ENCODE measurements at regions not wholly inside any gene's neighbourhood (a gene's known extent, or its start where the extent isn't known, plus 50 kb on each side); places are given as distances from the start of the nearest gene placed in this dataset.

GRCh38 chr2:13876491-13877037 is 756.0 kb upstream of the LRATD1 start:
- Histone ChIP-seq H3K27me3 (ENCODE audit: control insufficient read depth in 1 of 2, insufficient read depth in 2 of 2, low read length in 2 of 2) (no peaks in the 10 kb centered on the region; a peak in 1 of 5 replicates), H3K36me3 (replicated peaks in 1 of 2; ENCODE audit: control insufficient read depth in 1 of 2, insufficient read depth in 2 of 2, low read length in 2 of 2) (no peaks in the 10 kb centered on the region), H3K79me2 (ENCODE audit: insufficient read depth, low read length) (no peaks in the 10 kb centered on the region), H3K9me3 (ENCODE audit: low read length) (peaks cover 60% of the 10 kb centered on the region), H3K4me3 (replicated peaks in 1 of 3; ENCODE audit: insufficient read depth in 1 of 3, low read depth in 2 of 3, low read length in 3 of 3) (no peak overlapping the region), H3K27ac (ENCODE audit: extremely low read length, insufficient read depth, low read length) (no peak overlapping the region), H3K4me2 (ENCODE audit: low read depth, low read length) (no peak overlapping the region), H3K4me1 (ENCODE audit: insufficient read depth, low read length) (no peaks in the 10 kb centered on the region), H3K9ac (ENCODE audit: insufficient read depth, low read depth, low read length) (no peak overlapping the region), H4K20me1 (ENCODE audit: insufficient read depth, low read length) (no peaks in the 10 kb centered on the region), H2AFZ (ENCODE audit: low read length) (no peak overlapping the region)
- in situ Hi-C loops (cut with HindIII; ENCODE audit: extremely low pct_ligation_motif_present, low pct_unique_long_range_greater_than_20kb) (no loop called here), intact Hi-C loops (cut with micrococcal nuclease; ENCODE audit: unreplicated experiment) (no loop called here)
- ChIA-PET POLR2A (no interaction called here), CTCF (ENCODE audit: low intra/inter-chr PET ratio, low total read pairs) (no interaction called here)
- no peak for TF ChIP-seq ZEB1 (IDR thresholded peaks at IDR 0.05; ENCODE audit: insufficient replicate concordance, low read depth)
- TF ChIP-seq HMGA1 (CRISPR knock-in tag; conservative IDR thresholded peaks at IDR 0.05): no peak
- no peak for TF ChIP-seq ZSCAN12 (CRISPR knock-in tag; IDR thresholded peaks at IDR 0.05)
- no peak for DNase-seq (ENCODE audit: low spot score)
- WGBS (ENCODE audit: low lambda C conversion rate): 13% methylated on average over 10 of the region's 10 CpGs
- FAIRE-seq: no peak
- no peak for ATAC-seq
- BruUV-seq (replicated peaks): no TSS peak

- H3K4me3 ChIP-seq (replicated peaks in 1 of 3; ENCODE audit: insufficient read depth in 1 of 3, low read depth in 2 of 3, low read length in 3 of 3): no peak overlapping the region
- no peaks in the 10 kb centered on the region for H3K36me3 ChIP-seq (replicated peaks in 1 of 2; ENCODE audit: control insufficient read depth in 1 of 2, insufficient read depth in 2 of 2, low read length in 2 of 2)
- no TSS peak for BruUV-seq (replicated peaks)
- H3K9me3 ChIP-seq (ENCODE audit: low read length): peaks cover 60% of the 10 kb centered on the region
- no peak overlapping the region for H3K27ac ChIP-seq (ENCODE audit: extremely low read length, insufficient read depth, low read length)
- no peak overlapping the region for H2AFZ ChIP-seq (ENCODE audit: low read length)
- H3K4me2 ChIP-seq (ENCODE audit: low read depth, low read length): no peak overlapping the region
- H4K20me1 ChIP-seq (ENCODE audit: insufficient read depth, low read length): no peaks in the 10 kb centered on the region
- no peak overlapping the region for H3K9ac ChIP-seq (ENCODE audit: insufficient read depth, low read depth, low read length)
- FAIRE-seq: no peak
- ChIA-PET CTCF (ENCODE audit: low intra/inter-chr PET ratio, low total read pairs) (no interaction called here), POLR2A (no interaction called here)
- intact Hi-C loops (cut with micrococcal nuclease; ENCODE audit: unreplicated experiment) (no loop called here), in situ Hi-C loops (cut with HindIII; ENCODE audit: extremely low pct_ligation_motif_present, low pct_unique_long_range_greater_than_20kb) (no loop called here)
- no peaks in the 10 kb centered on the region for H3K4me1 ChIP-seq (ENCODE audit: insufficient read depth, low read length)
- TF ChIP-seq ARNT2 (CRISPR knock-in tag; IDR thresholded peaks at IDR 0.05; ENCODE audit: low read depth): no peak
- no peaks in the 10 kb centered on the region for H3K27me3 ChIP-seq (ENCODE audit: control insufficient read depth in 1 of 2, insufficient read depth in 2 of 2, low read length in 2 of 2)
- ATAC-seq: no peak
- WGBS (ENCODE audit: low lambda C conversion rate): 10% methylated on average over 2 of the region's 2 CpGs
- no peak for DNase-seq (ENCODE audit: low spot score)
- no peaks in the 10 kb centered on the region for H3K79me2 ChIP-seq (ENCODE audit: insufficient read depth, low read length)
Measured at GRCh38 chr2:13877571-13877970, 754.9 kb upstream of the LRATD1 start.

All from HepG2 (cell line).